Heart left ventricle (tissue), 16 donors: ENCODE measurements at regions not wholly inside any gene's neighbourhood (a gene's known extent, or its start where the extent isn't known, plus 50 kb on each side); places are given as distances from the start of the nearest gene placed in this dataset.

ENCODE experiments used
- ATAC-seq, 4 donors: fragments of 200-7000 bp; cut with Tn5 transposase; one replicate each; pipeline ENCODE4 v1.9.1; 2020 to 2022; ENCODE audit warnings: moderate library complexity in 4 of 4, mild to moderate bottlenecking in 3 of 4, moderate number of reproducible peaks in 1 of 4
- DNase-seq, 5 donors: peaks; one replicate each; pipeline ENCODE4 v3.0.0-alpha.2; 2020
- H3K27ac ChIP-seq, 12 donors: fragments of 200-600 bp; sonication (generic) in 4 of 12; one replicate each; pipeline versions ENCODE4 v1.5.0 to v1.8.0; 2016 to 2022; ENCODE audit warnings: mild to moderate bottlenecking in 2 of 12
- H3K27me3 ChIP-seq, 9 donors: fragments of 200-600 bp; sonication (generic) in 2 of 9; one replicate each; pipeline versions ENCODE4 v1.5.1 to v1.8.0; 2016 to 2022; ENCODE audit warnings: mild to moderate bottlenecking in 3 of 9
- H3K36me3 ChIP-seq, 9 donors: fragments of 200-600 bp; sonication (generic) in 2 of 9; one replicate each; pipeline versions ENCODE4 v1.5.0 to v1.8.0; 2018 to 2022; ENCODE audit warnings: mild to moderate bottlenecking in 2 of 9
- H3K4me1 ChIP-seq, 12 donors: fragments of 200-600 bp; sonication (generic) in 4 of 12; one replicate each; pipeline versions ENCODE4 v1.5.0 to v1.8.0; 2016 to 2022; ENCODE audit warnings: mild to moderate bottlenecking in 3 of 12
- H3K4me3 ChIP-seq, 12 donors: fragments of 200-600 bp; sonication (generic) in 4 of 12; one replicate each; pipeline versions ENCODE4 v1.5.0 to v1.8.0; 2017 to 2022; ENCODE audit warnings: mild to moderate bottlenecking in 9 of 12, moderate library complexity in 4 of 12
- H3K9me3 ChIP-seq, 12 donors: fragments of 200-600 bp; sonication (generic) in 4 of 12; one replicate each; pipeline versions ENCODE4 v1.5.0 to v1.8.0; 2016 to 2022; ENCODE audit warnings: mild to moderate bottlenecking in 1 of 12
- POLR2A ChIP-seq, 2 donors: fragments of 450-650 bp; IDR thresholded peaks; one replicate each; pipeline ENCODE4 v1.6.1; 2017; ENCODE audit warnings: antibody characterized with exemption in 2 of 2, mild to moderate bottlenecking in 2 of 2, moderate library complexity in 2 of 2
- WGBS, 4 donors: extraction: QIAGEN DNeasy Blood & Tissue Kit in 2 of 4; methylation state at CpG; one replicate each; pipeline versions ENCODE4 v1.1.5 to v1.1.7; 2013 to 2018; 5-methylcytosine and 5-hydroxymethylcytosine counted together
- intact Hi-C, 10 donors: fragments of 100-400 bp; cut with DNase I; formaldehyde crosslinking; loops; one replicate each; pipeline versions ENCODE4 v1.11.1 to v1.14.2; 2022
- TF ChIP-seq, protein P1 (sequence below), 12 donors: fragments of 200-600 bp; sonication (generic) in 4 of 12; IDR thresholded peaks; one replicate each; pipeline versions ENCODE4 v1.5.0 to v1.8.0; 2018 to 2022; ENCODE audit warnings: antibody characterized with exemption in 12 of 12, mild to moderate bottlenecking in 5 of 12
- donor health status: ischemic (EF 13 %, LVEDD 7.1; RV severe dilation, severe dysfunction).
- donor health status: healthy with polysubstance abuse.
- donor health status: DM: no; HTN: yes; CAD: no.
- donor health status: DM: no; HTN: no; CAD: no.
- donor health status: ischemic (EF 25% LVEDD 6.9; RV normal size, moderate dysfunction).
- donor health status: ischemic (EF 25% LVEDD 5.7; RV mildly dilated, moderate dysfunction).
- donor health status: healthy.
- donor health status: DM: yes; HTN: yes; CAD: no.
- donor health status: ischemic (EF 35%, LVEDD 5.7; RV mildly dilated, moderate dysfunction).
- donor health status: nonischemic (EF 11% LVEDD 7.7; RV severe dilation, severe dysfunction).
- donor health status: DM: yes; HTN: yes; CAD: no.
- donor health status: PGD.
- donor health status: ischemic (EF 29% LVEDD 5.4; RV normal size, mild dysfunction).
- donor health status: nonischemic (EF 23%, LVEDD 6.1; RV moderate dilation, normal function).

DNA sequence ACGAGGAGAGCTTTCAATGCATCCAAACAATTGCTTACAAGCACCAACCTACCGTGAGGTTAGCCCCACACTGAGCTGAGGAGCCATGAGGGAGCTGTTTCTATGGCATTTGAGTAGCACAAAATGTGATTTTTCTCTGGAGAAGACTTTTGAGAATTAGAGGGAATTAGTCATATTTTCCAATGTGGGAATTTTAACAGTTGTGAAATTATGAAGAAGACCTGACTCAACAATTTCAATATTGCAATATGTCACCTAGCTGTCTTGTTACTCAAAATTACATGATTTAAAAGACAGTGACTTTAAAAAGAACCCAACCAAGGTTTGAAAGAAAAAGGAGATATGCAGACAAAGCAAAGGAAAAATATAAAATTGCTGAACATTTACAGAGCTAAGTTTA, 62.6 kb upstream of the LY86 start:
- DNase-seq (no peak), ATAC-seq (no peak)
- H3K27me3 ChIP-seq, result peaks cover 0 to 13% (median 0%) of the 10 kb centered on the region in 9 donors
- intact Hi-C loops, result no loop called here
- WGBS, 4 donors, result 90 to 94% (median 91%) methylated on average over 2 of the region's 2 CpGs
- H3K4me3 ChIP-seq, result no peak overlapping the region
- H3K27ac ChIP-seq, result no peak overlapping the region
- H3K36me3 ChIP-seq, result no peaks in the 10 kb centered on the region
- no peak for TF ChIP-seq POLR2A (IDR thresholded peaks at IDR 0.05)
- peaks cover 0 to 5% (median 0%) of the 10 kb centered on the region in 12 donors for H3K9me3 ChIP-seq
- no peaks in the 10 kb centered on the region for H3K4me1 ChIP-seq

DNA sequence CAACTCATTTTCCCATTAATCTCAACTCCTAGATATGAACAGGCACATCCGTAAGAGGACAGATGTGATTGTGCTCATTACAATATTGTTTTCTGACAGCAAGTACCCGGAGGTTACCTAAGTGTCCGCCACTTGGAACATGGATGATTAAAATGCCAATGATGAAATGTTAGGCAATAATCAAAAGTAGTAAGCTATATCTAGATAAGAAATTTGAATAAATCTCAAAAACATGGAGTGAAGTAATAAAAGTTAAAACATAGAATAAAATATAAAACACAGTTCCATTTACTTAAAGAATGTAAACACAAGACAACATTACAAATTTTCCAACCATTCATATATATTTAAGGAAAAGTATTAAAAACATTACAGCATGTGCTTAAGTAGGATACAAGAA, 59.2 kb upstream of the LY86 start:
- no peak overlapping the region for H3K4me3 ChIP-seq
- H3K27ac ChIP-seq, result no peak overlapping the region
- ATAC-seq (no peak), DNase-seq (no peak)
- H3K36me3 ChIP-seq, result no peaks in the 10 kb centered on the region
- H3K9me3 ChIP-seq, result peaks cover 0 to 5% (median 0%) of the 10 kb centered on the region in 12 donors
- TF ChIP-seq, protein P1, sequence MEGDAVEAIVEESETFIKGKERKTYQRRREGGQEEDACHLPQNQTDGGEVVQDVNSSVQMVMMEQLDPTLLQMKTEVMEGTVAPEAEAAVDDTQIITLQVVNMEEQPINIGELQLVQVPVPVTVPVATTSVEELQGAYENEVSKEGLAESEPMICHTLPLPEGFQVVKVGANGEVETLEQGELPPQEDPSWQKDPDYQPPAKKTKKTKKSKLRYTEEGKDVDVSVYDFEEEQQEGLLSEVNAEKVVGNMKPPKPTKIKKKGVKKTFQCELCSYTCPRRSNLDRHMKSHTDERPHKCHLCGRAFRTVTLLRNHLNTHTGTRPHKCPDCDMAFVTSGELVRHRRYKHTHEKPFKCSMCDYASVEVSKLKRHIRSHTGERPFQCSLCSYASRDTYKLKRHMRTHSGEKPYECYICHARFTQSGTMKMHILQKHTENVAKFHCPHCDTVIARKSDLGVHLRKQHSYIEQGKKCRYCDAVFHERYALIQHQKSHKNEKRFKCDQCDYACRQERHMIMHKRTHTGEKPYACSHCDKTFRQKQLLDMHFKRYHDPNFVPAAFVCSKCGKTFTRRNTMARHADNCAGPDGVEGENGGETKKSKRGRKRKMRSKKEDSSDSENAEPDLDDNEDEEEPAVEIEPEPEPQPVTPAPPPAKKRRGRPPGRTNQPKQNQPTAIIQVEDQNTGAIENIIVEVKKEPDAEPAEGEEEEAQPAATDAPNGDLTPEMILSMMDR (IDR thresholded peaks at IDR 0.05), result no peak
- no peak for TF ChIP-seq POLR2A (IDR thresholded peaks at IDR 0.05)
- WGBS, 4 donors, result 83 to 97% (median 94%) methylated on average over 3 of the region's 3 CpGs
- intact Hi-C loops, result no loop called here
- H3K4me1 ChIP-seq, result no peaks in the 10 kb centered on the region
- peaks cover 0 to 8% (median 0%) of the 10 kb centered on the region in 9 donors for H3K27me3 ChIP-seq

DNA sequence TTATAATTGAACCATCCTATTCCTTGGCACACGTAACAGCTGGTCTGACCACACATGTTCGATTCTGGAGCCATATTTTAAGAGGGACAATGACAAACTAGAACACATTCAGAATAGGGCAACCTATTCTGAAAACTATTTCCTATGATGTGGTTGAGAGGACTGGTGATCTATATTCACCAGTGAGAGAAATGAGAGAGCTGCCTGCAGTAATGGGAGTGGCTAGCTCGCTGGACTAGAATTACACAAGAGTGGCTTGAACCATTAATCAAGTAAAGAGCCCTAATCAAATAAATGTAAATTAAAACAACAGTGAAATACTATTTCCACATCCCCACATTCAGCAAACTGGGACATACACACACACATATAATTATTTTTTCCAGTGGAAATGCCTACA, 55.3 kb upstream of the LY86 start:
- no peaks in the 10 kb centered on the region for H3K36me3 ChIP-seq
- H3K4me3 ChIP-seq, result no peak overlapping the region
- peaks cover 0 to 7% (median 5%) of the 10 kb centered on the region in 12 donors for H3K4me1 ChIP-seq
- DNase-seq, result no peak
- TF ChIP-seq, protein P1 (IDR thresholded peaks at IDR 0.05), result no peak
- no peak for TF ChIP-seq POLR2A (IDR thresholded peaks at IDR 0.05)
- WGBS, 4 donors, result 84 to 98% (median 86%) methylated on average over 3 of the region's 3 CpGs
- no peak for ATAC-seq
- intact Hi-C loops, result no loop called here
- no peaks in the 10 kb centered on the region for H3K27me3 ChIP-seq
- no peak overlapping the region for H3K27ac ChIP-seq
- H3K9me3 ChIP-seq, result peaks cover 0 to 5% (median 0%) of the 10 kb centered on the region in 12 donors

DNA sequence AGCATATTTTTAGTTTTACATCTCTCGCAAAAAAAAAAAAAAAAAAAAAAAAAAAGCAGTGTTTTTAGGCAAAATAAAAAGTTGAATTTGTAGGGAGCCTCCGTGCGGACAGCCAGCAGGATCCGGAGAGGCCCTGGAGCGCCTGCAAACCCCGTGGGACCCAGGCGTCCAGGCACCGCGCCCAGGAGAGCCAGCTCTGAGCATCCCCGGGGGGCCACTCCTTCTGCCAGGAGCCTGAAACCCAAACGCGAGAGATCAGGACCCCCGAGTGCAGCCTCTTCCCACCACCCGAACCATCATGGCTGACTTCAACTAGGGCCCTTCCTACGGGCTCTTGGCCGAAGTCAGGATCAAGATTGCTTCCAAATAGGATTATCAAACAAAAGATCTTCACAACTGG, 54.1 kb upstream of the LY86 start:
- Histone ChIP-seq H3K27ac (no peak overlapping the region), H3K9me3 (peaks cover 0 to 5% (median 0%) of the 10 kb centered on the region in 12 donors), H3K4me1 (peaks cover 0 to 19% (median 10%) of the 10 kb centered on the region in 12 donors), H3K27me3 (no peaks in the 10 kb centered on the region), H3K36me3 (no peaks in the 10 kb centered on the region), H3K4me3 (no peak overlapping the region)
- TF ChIP-seq, protein P1 (IDR thresholded peaks at IDR 0.05), result no peak
- ATAC-seq, result no peak
- intact Hi-C loops, result no loop called here
- no peak for DNase-seq
- WGBS, 4 donors, result 92 to 93% (median 92%) methylated on average over 16 of the region's 16 CpGs
